PC-3 (cell line): ENCODE measurements at regions not wholly inside any gene's neighbourhood (a gene's known extent, or its start where the extent isn't known, plus 50 kb on each side); places are given as distances from the start of the nearest gene placed in this dataset.

Experiments used
- ATAC-seq: fragments of 200-7000 bp; cut with Tn5 transposase; 2 replicates; pipeline ENCODE4 v1.9.1; 2020; ENCODE audit warnings: mild to moderate bottlenecking, moderate library complexity
- BruUV-seq: library from RNA; stranded (reverse); fragments of 400-500 nt; replicated peaks from 2 replicates; lab custom pipeline; 2021; lab: Mats Ljungman, UMichigan
- CTCF ChIA-PET: fragments of 300-600 bp; sonication (Branson Sonifier 250); formaldehyde crosslinking; loops from one replicate; lab custom pipeline; 2022; ENCODE audit warnings: antibody characterized with exemption; lab: Charles Lee
- POLR2A ChIA-PET: fragments of 300-600 bp; sonication (Branson Sonifier 250); formaldehyde crosslinking; loops from one replicate; lab custom pipeline; 2022; ENCODE audit warnings: antibody characterized with exemption; ENCODE audit not compliant: unreplicated experiment; lab: Charles Lee
- DNase-seq: peaks from one replicate; pipeline ENCODE4 v3.0.0-alpha.2; 2015
- H2AFZ ChIP-seq: fragments of 300-600 bp; sonication (generic); 2 replicates; pipeline ENCODE4 v1.6.0; 2016; ENCODE audit warnings: antibody characterized with exemption, low read length
- H3F3A ChIP-seq: fragments of 300-600 bp; sonication (generic); one replicate; pipeline ENCODE4 v1.6.0; 2017; ENCODE audit warnings: antibody characterized with exemption, low read length, control low read depth, mild to moderate bottlenecking; ENCODE audit not compliant: unreplicated experiment
- H3K27ac ChIP-seq: fragments of 300-600 bp; sonication (generic); 2 replicates; pipeline ENCODE4 v1.5.1; 2016; ENCODE audit warnings: mild to moderate bottlenecking, low read length
- H3K27me3 ChIP-seq: fragments of 300-600 bp; sonication (generic); 2 replicates; pipeline ENCODE4 v1.6.1; 2016; ENCODE audit warnings: low read length, mixed read lengths
- H3K36me3 ChIP-seq: fragments of 300-600 bp; sonication (generic); 2 replicates; pipeline ENCODE4 v1.6.1; 2016; ENCODE audit warnings: low read depth, mixed run types, low read length, mixed read lengths
- H3K4me1 ChIP-seq: fragments of 300-600 bp; sonication (generic); 2 replicates; pipeline ENCODE4 v1.5.1; 2016; ENCODE audit warnings: low read length; ENCODE audit not compliant: insufficient read depth
- H3K4me2 ChIP-seq: fragments of 300-600 bp; sonication (generic); 2 replicates; pipeline ENCODE4 v1.6.0; 2016; ENCODE audit warnings: low read length
- H3K4me3 ChIP-seq: fragments of 300-600 bp; sonication (generic); 2 replicates; pipeline ENCODE4 v1.5.1; 2016; ENCODE audit warnings: mild to moderate bottlenecking, low read length, mixed read lengths
- H3K79me2 ChIP-seq: fragments of 300-600 bp; sonication (generic); 2 replicates; pipeline ENCODE4 v1.6.1; 2017; ENCODE audit warnings: low read length, mixed read lengths
- H3K9ac ChIP-seq: fragments of 300-600 bp; sonication (generic); 2 replicates; pipeline ENCODE4 v1.6.0; 2016; ENCODE audit warnings: mild to moderate bottlenecking, low read length
- H3K9me2 ChIP-seq: fragments of 300-600 bp; sonication (generic); replicated peaks from 2 replicates; pipeline ENCODE4 v1.6.1; 2016; ENCODE audit warnings: mixed run types, low read length, mixed read lengths
- H3K9me3 ChIP-seq: fragments of 300-600 bp; sonication (generic); 2 replicates; pipeline ENCODE4 v1.6.1; 2016; ENCODE audit warnings: low read length, mixed read lengths
- H4K20me1 ChIP-seq: fragments of 300-600 bp; sonication (generic); 2 replicates; pipeline ENCODE4 v1.6.1; 2016; ENCODE audit warnings: low read length, mixed read lengths
- CTCF ChIP-seq: fragments of 300-600 bp; sonication (generic); conservative IDR thresholded peaks from 2 replicates; pipeline ENCODE4 v1.5.1; 2017; ENCODE audit warnings: antibody characterized with exemption, low read depth, mild to moderate bottlenecking, low read length
- EZH2 ChIP-seq: fragments of 300-600 bp; sonication (generic); IDR thresholded peaks from one replicate; pipeline ENCODE4 v1.6.1; 2017; ENCODE audit warnings: antibody characterized with exemption, mild to moderate bottlenecking, low read length; ENCODE audit not compliant: unreplicated experiment
- EZH2phosphoT487 ChIP-seq: fragments of 300-600 bp; sonication (generic); IDR thresholded peaks from 2 replicates; pipeline ENCODE4 v1.6.1; 2018; ENCODE audit warnings: mild to moderate bottlenecking, antibody characterized with exemption, low read length, borderline replicate concordance
- intact Hi-C: fragments of 100-400 bp; cut with micrococcal nuclease; formaldehyde crosslinking; loops from 2 replicates; pipeline ENCODE4 v1.9.0; 2023

GRCh38 chr5:116354699-116355098, 219.9 kb downstream of the SEMA6A start:
- Histone ChIP-seq H3K4me3 (no peak overlapping the region), H3K27ac (no peak overlapping the region), H3K79me2 (no peaks in the 10 kb centered on the region), H2AFZ (no peak overlapping the region), H3K4me1 (no peaks in the 10 kb centered on the region), H3K4me2 (no peak overlapping the region), H3K36me3 (no peaks in the 10 kb centered on the region), H3K27me3 (no peaks in the 10 kb centered on the region), H3K9me2 (no peaks in the 10 kb centered on the region), H3K9ac (no peak overlapping the region), H3F3A (no peaks in the 10 kb centered on the region), H4K20me1 (no peaks in the 10 kb centered on the region), H3K9me3 (no peaks in the 10 kb centered on the region)
- DNase-seq = no peak
- CTCF ChIA-PET = no interaction called here
- no TSS peak for BruUV-seq
- intact Hi-C loops = no loop called here
- POLR2A ChIA-PET = no interaction called here
- TF ChIP-seq EZH2phosphoT487 = no peak
- no peak for TF ChIP-seq EZH2
- no peak for TF ChIP-seq CTCF
- ATAC-seq = no peak

GRCh38 chr5:116347657-116348056, 227.0 kb downstream of the SEMA6A start:
- H4K20me1 ChIP-seq = no peaks in the 10 kb centered on the region
- H3K4me2 ChIP-seq = no peak overlapping the region
- no peak overlapping the region for H3K4me3 ChIP-seq
- no peaks in the 10 kb centered on the region for H3K4me1 ChIP-seq
- no peak overlapping the region for H3K27ac ChIP-seq
- no peaks in the 10 kb centered on the region for H3F3A ChIP-seq
- H3K79me2 ChIP-seq = no peaks in the 10 kb centered on the region
- ATAC-seq (no peak), DNase-seq (no peak)
- H3K27me3 ChIP-seq = no peaks in the 10 kb centered on the region
- H3K9ac ChIP-seq = no peak overlapping the region
- no peaks in the 10 kb centered on the region for H3K9me3 ChIP-seq
- no peak overlapping the region for H2AFZ ChIP-seq
- no peak for TF ChIP-seq CTCF
- TF ChIP-seq EZH2 = no peak
- TF ChIP-seq EZH2phosphoT487 = no peak
- H3K9me2 ChIP-seq = no peaks in the 10 kb centered on the region
- ChIA-PET CTCF (no interaction called here), POLR2A (no interaction called here)
- no peaks in the 10 kb centered on the region for H3K36me3 ChIP-seq
- intact Hi-C loops = no loop called here
- BruUV-seq = no TSS peak

- H3K4me3 ChIP-seq = no peak overlapping the region
- POLR2A ChIA-PET = no interaction called here
- CTCF ChIA-PET = no interaction called here
Observed at GRCh38 chr5:116343961-116344360, 230.7 kb downstream of the SEMA6A start.

More at GRCh38 chr5:116343961-116344360, 230.7 kb downstream of the SEMA6A start:
- Histone ChIP-seq H3K9me2 (no peaks in the 10 kb centered on the region), H3K27ac (no peak overlapping the region), H3K9ac (no peak overlapping the region), H3K4me2 (no peak overlapping the region), H4K20me1 (no peaks in the 10 kb centered on the region), H3K79me2 (no peaks in the 10 kb centered on the region), H3K27me3 (no peaks in the 10 kb centered on the region), H3K4me1 (no peaks in the 10 kb centered on the region), H3F3A (no peaks in the 10 kb centered on the region), H3K36me3 (no peaks in the 10 kb centered on the region), H3K9me3 (no peaks in the 10 kb centered on the region), H2AFZ (no peak overlapping the region)
- ATAC-seq (no peak), DNase-seq (no peak)
- no TSS peak for BruUV-seq
- intact Hi-C loops = no loop called here
- TF ChIP-seq EZH2 = no peak
- no peak for TF ChIP-seq CTCF
- TF ChIP-seq EZH2phosphoT487 = no peak
